HCT116 (cell line): ENCODE measurements at regions not wholly inside any gene's neighbourhood (a gene's known extent, or its start where the extent isn't known, plus 50 kb on each side); places are given as distances from the start of the nearest gene placed in this dataset.

Experiments
- ATAC-seq: fragments of 200-7000 bp; cut with Tn5 transposase; 2 replicates; pipeline ENCODE4 v1.9.1; 2020; ENCODE audit warnings: mild to moderate bottlenecking, moderate library complexity
- BruUV-seq: library from RNA; stranded (reverse); fragments of 400-500 nt; replicated peaks from 2 replicates; lab custom pipeline; 2021; lab: Mats Ljungman, UMichigan
- CTCF ChIA-PET: fragments of 300-600 bp; sonication (Branson Sonifier 250); formaldehyde crosslinking; loops from one replicate; lab custom pipeline; 2021; ENCODE audit warnings: antibody characterized with exemption; lab: Charles Lee
- POLR2A ChIA-PET: fragments of 300-600, 350-600 bp; sonication (Branson Sonifier 250); formaldehyde crosslinking; loops from one replicate; lab custom pipeline; 2021; ENCODE audit warnings: antibody characterized with exemption; lab: Charles Lee
- RAD21 ChIA-PET, 2 experiments: fragments of 300-600 bp; sonication (Branson Sonifier 250); formaldehyde crosslinking; loops; one replicate each; lab custom pipeline; 2023; ENCODE audit warnings: low total read pairs in 2 of 2; ENCODE audit not compliant: uncharacterized antibody in 2 of 2, unreplicated experiment in 2 of 2, low non-redundant PET in 1 of 2; lab: Charles Lee
- DNase-seq: peaks from one replicate; pipeline ENCODE4 v3.0.0-alpha.2; 2010; ENCODE audit warnings: low read depth, low spot score
- H2AFZ ChIP-seq: fragments of 200-600 bp; shearing (Covaris generic), sonication (generic); 2 replicates; pipeline ENCODE4 v1.6.1; 2017; ENCODE audit warnings: low read depth, mixed run types, mixed read lengths, antibody characterized with exemption, low read length; ENCODE audit not compliant: poor library complexity, severe bottlenecking
- H3K27ac ChIP-seq: 2 replicates; pipeline ENCODE4 v1.5.1; 2012; ENCODE audit warnings: low read depth, low read length
- H3K27me3 ChIP-seq: fragments of 200-600 bp; sonication (generic); 2 replicates; pipeline ENCODE4 v1.6.1; 2016; ENCODE audit warnings: mixed run types, low read length, mixed read lengths; ENCODE audit not compliant: insufficient read depth
- H3K36me3 ChIP-seq, 2 experiments: fragments of 200-500 bp in 1 of 2; fragments of 200-600 bp in 1 of 2; sonication (Bioruptor generic) in 1 of 2; sonication (generic) in 1 of 2; 2 replicates each; pipeline versions ENCODE4 v1.5.1 to v1.6.1; 2014 to 2016; ENCODE audit warnings: low read length in 2 of 2, inconsistent platforms in 1 of 2, mixed read lengths in 1 of 2, mixed run types in 1 of 2; ENCODE audit not compliant: insufficient read depth in 2 of 2, control insufficient read depth in 1 of 2
- H3K4me1 ChIP-seq, 2 experiments: fragments of 200-600 bp in 1 of 2; sonication (generic) in 1 of 2; 2 replicates each; pipeline versions ENCODE4 v1.5.1 to v1.6.1; 2012 to 2017; ENCODE audit warnings: low read length in 2 of 2, inconsistent platforms in 1 of 2, mild to moderate bottlenecking in 1 of 2, mixed read lengths in 1 of 2, mixed run types in 1 of 2, moderate library complexity in 1 of 2; ENCODE audit not compliant: insufficient read depth in 2 of 2, control insufficient read depth in 1 of 2
- H3K4me2 ChIP-seq: fragments of 200-600 bp; sonication (generic); 2 replicates; pipeline ENCODE4 v1.6.1; 2017; ENCODE audit warnings: mixed run types, low read length, mixed read lengths
- H3K4me3 ChIP-seq, 2 experiments: fragments of 200-600 bp in 1 of 2; sonication (generic) in 1 of 2; replicated peaks in 1 of 2; 2 replicates each; pipeline ENCODE4 v1.5.1; 2011 to 2016; ENCODE audit warnings: low read length in 2 of 2, control low read depth in 1 of 2, low read depth in 1 of 2, mild to moderate bottlenecking in 1 of 2, mixed read lengths in 1 of 2, mixed run types in 1 of 2
- H3K79me2 ChIP-seq: fragments of 200-600 bp; sonication (generic); 2 replicates; pipeline ENCODE4 v1.6.1; 2017; ENCODE audit warnings: mild to moderate bottlenecking, mixed run types, low read length, moderate library complexity, mixed read lengths; ENCODE audit not compliant: insufficient read depth
- H3K9ac ChIP-seq: fragments of 200-600 bp; sonication (generic); 2 replicates; pipeline ENCODE4 v1.6.1; 2016; ENCODE audit warnings: low read length, mixed read lengths
- H3K9me2 ChIP-seq: fragments of 200-600 bp; sonication (generic), shearing (Covaris generic); 2 replicates; pipeline ENCODE4 v1.6.1; 2017; ENCODE audit warnings: mixed run types, mild to moderate bottlenecking, moderate library complexity; ENCODE audit not compliant: insufficient read depth
- H3K9me3 ChIP-seq, 2 experiments: fragments of 200-500 bp in 1 of 2; fragments of 200-600 bp in 1 of 2; sonication (Bioruptor generic) in 1 of 2; sonication (generic) in 1 of 2; 2 replicates each; pipeline ENCODE4 v1.6.1; 2014 to 2017; ENCODE audit warnings: low read length in 2 of 2, mixed read lengths in 2 of 2, inconsistent platforms in 1 of 2, low read depth in 1 of 2, mild to moderate bottlenecking in 1 of 2, mixed run types in 1 of 2, moderate library complexity in 1 of 2; ENCODE audit not compliant: control insufficient read depth in 1 of 2, insufficient read depth in 1 of 2
- H4K20me1 ChIP-seq: fragments of 200-600 bp; sonication (generic), shearing (Covaris generic); 2 replicates; pipeline ENCODE4 v1.6.1; 2017; ENCODE audit warnings: mixed run types, mild to moderate bottlenecking, moderate library complexity; ENCODE audit not compliant: insufficient read depth
- ATF3 ChIP-seq: IDR thresholded peaks from 2 replicates; pipeline ENCODE4 v1.6.1; 2012
- CEBPB ChIP-seq: IDR thresholded peaks from 2 replicates; pipeline ENCODE4 v1.6.1; 2012; ENCODE audit warnings: low read depth
- EGR1 ChIP-seq: IDR thresholded peaks from 2 replicates; pipeline ENCODE4 v1.6.1; 2012; ENCODE audit warnings: low read depth
- ELF1 ChIP-seq: IDR thresholded peaks from 2 replicates; pipeline ENCODE4 v1.6.1; 2012; ENCODE audit warnings: low read depth, borderline replicate concordance
- EZH2phosphoT487 ChIP-seq: fragments of 200-600 bp; IDR thresholded peaks from 2 replicates; pipeline ENCODE4 v1.6.1; 2018; ENCODE audit warnings: antibody characterized with exemption, borderline replicate concordance
- FOSL1 ChIP-seq: IDR thresholded peaks from 2 replicates; pipeline ENCODE4 v1.6.1; 2012; ENCODE audit warnings: low read depth
- MAX ChIP-seq: IDR thresholded peaks from 2 replicates; pipeline ENCODE4 v1.6.1; 2012
- POLR2AphosphoS5 ChIP-seq: IDR thresholded peaks from 2 replicates; pipeline ENCODE4 v1.6.1; 2011; ENCODE audit warnings: mild to moderate bottlenecking, low read depth, low read length, moderate library complexity
- REST ChIP-seq: IDR thresholded peaks from 2 replicates; pipeline ENCODE4 v1.6.1; 2012; ENCODE audit warnings: low read depth
- SRF ChIP-seq: IDR thresholded peaks from 2 replicates; pipeline ENCODE4 v1.6.1; 2012; ENCODE audit warnings: low read depth
- TCF7L2 ChIP-seq: IDR thresholded peaks from 2 replicates; pipeline ENCODE4 v1.7.0; 2011; ENCODE audit warnings: borderline replicate concordance, inconsistent platforms; ENCODE audit not compliant: insufficient read depth, insufficient read length; ENCODE audit errors: extremely low read depth
- YY1 ChIP-seq: IDR thresholded peaks from 2 replicates; pipeline ENCODE4 v1.6.1; 2011; ENCODE audit warnings: low read length, low read depth, moderate library complexity, mild to moderate bottlenecking; ENCODE audit not compliant: insufficient replicate concordance; ENCODE audit errors: extremely low read depth
- ZBTB33 ChIP-seq: IDR thresholded peaks from 2 replicates; pipeline ENCODE4 v1.6.1; 2011; ENCODE audit warnings: mild to moderate bottlenecking, low read length, moderate library complexity; ENCODE audit not compliant: insufficient replicate concordance; ENCODE audit errors: extremely low read depth
- ZFX ChIP-seq: fragments of 450-650 bp; IDR thresholded peaks from 2 replicates; pipeline ENCODE4 v1.6.1; 2017
- ZNF274 ChIP-seq: fragments of 200-500 bp; sonication (Bioruptor generic); IDR thresholded peaks from 2 replicates; pipeline ENCODE4 v1.6.1; 2014; ENCODE audit warnings: mild to moderate bottlenecking, low read depth, low read length, inconsistent platforms
- intact Hi-C: fragments of 100-400 bp; cut with micrococcal nuclease; formaldehyde crosslinking; loops from 2 replicates; pipeline ENCODE4 v1.10.0; 2022

- H3K36me3 ChIP-seq = no peaks in the 10 kb centered on the region
- TF ChIP-seq ZNF274 (no peak), TCF7L2 (no peak), ELF1 (no peak), MAX (no peak), ZBTB33 (no peak), EGR1 (no peak), ZFX (no peak), REST (no peak), FOSL1 (no peak), CEBPB (no peak), EZH2phosphoT487 (no peak), ATF3 (no peak), YY1 (no peak), SRF (no peak), POLR2AphosphoS5 (no peak)
- TF ChIP-seq, all 23 proteins: peak for 0
- no peak for DNase-seq
- ATAC-seq = no peak
- ChIA-PET CTCF (no interaction called here), RAD21 (no interaction called here), POLR2A (no interaction called here)
- no peaks in the 10 kb centered on the region for H3K79me2 ChIP-seq
- H3K27me3 ChIP-seq = no peaks in the 10 kb centered on the region
- H3K4me2 ChIP-seq = no peak overlapping the region
- H3K9me2 ChIP-seq = no peaks in the 10 kb centered on the region
- no peak overlapping the region for H2AFZ ChIP-seq
- H3K27ac ChIP-seq = no peak overlapping the region
- H3K4me3 ChIP-seq = no peak overlapping the region
- no peaks in the 10 kb centered on the region for H3K4me1 ChIP-seq
- intact Hi-C loops = no loop called here
- BruUV-seq = no TSS peak
- no peak overlapping the region for H3K9ac ChIP-seq
- no peaks in the 10 kb centered on the region for H4K20me1 ChIP-seq
- H3K9me3 ChIP-seq = no peaks in the 10 kb centered on the region
These were observed 141.8 kb upstream of the NECTIN3 start for GRCh38 chr3:110929816-110930215.
